PC-3 (cell line): ENCODE measurements at regions not wholly inside any gene's neighbourhood (a gene's known extent, or its start where the extent isn't known, plus 50 kb on each side); places are given as distances from the start of the nearest gene placed in this dataset.

Experiments used
- ATAC-seq: fragments of 200-7000 bp; cut with Tn5 transposase; 2 replicates; pipeline ENCODE4 v1.9.1; 2020; ENCODE audit warnings: mild to moderate bottlenecking, moderate library complexity
- BruUV-seq: library from RNA; stranded (reverse); fragments of 400-500 nt; replicated peaks from 2 replicates; lab custom pipeline; 2021; lab: Mats Ljungman, UMichigan
- CTCF ChIA-PET: fragments of 300-600 bp; sonication (Branson Sonifier 250); formaldehyde crosslinking; loops from one replicate; lab custom pipeline; 2022; ENCODE audit warnings: antibody characterized with exemption; lab: Charles Lee
- POLR2A ChIA-PET: fragments of 300-600 bp; sonication (Branson Sonifier 250); formaldehyde crosslinking; loops from one replicate; lab custom pipeline; 2022; ENCODE audit warnings: antibody characterized with exemption; ENCODE audit not compliant: unreplicated experiment; lab: Charles Lee
- DNase-seq: peaks from one replicate; pipeline ENCODE4 v3.0.0-alpha.2; 2015
- H2AFZ ChIP-seq: fragments of 300-600 bp; sonication (generic); 2 replicates; pipeline ENCODE4 v1.6.0; 2016; ENCODE audit warnings: antibody characterized with exemption, low read length
- H3F3A ChIP-seq: fragments of 300-600 bp; sonication (generic); one replicate; pipeline ENCODE4 v1.6.0; 2017; ENCODE audit warnings: antibody characterized with exemption, low read length, control low read depth, mild to moderate bottlenecking; ENCODE audit not compliant: unreplicated experiment
- H3K27ac ChIP-seq: fragments of 300-600 bp; sonication (generic); 2 replicates; pipeline ENCODE4 v1.5.1; 2016; ENCODE audit warnings: mild to moderate bottlenecking, low read length
- H3K27me3 ChIP-seq: fragments of 300-600 bp; sonication (generic); 2 replicates; pipeline ENCODE4 v1.6.1; 2016; ENCODE audit warnings: low read length, mixed read lengths
- H3K36me3 ChIP-seq: fragments of 300-600 bp; sonication (generic); 2 replicates; pipeline ENCODE4 v1.6.1; 2016; ENCODE audit warnings: low read depth, mixed run types, low read length, mixed read lengths
- H3K4me1 ChIP-seq: fragments of 300-600 bp; sonication (generic); 2 replicates; pipeline ENCODE4 v1.5.1; 2016; ENCODE audit warnings: low read length; ENCODE audit not compliant: insufficient read depth
- H3K4me2 ChIP-seq: fragments of 300-600 bp; sonication (generic); 2 replicates; pipeline ENCODE4 v1.6.0; 2016; ENCODE audit warnings: low read length
- H3K4me3 ChIP-seq: fragments of 300-600 bp; sonication (generic); 2 replicates; pipeline ENCODE4 v1.5.1; 2016; ENCODE audit warnings: mild to moderate bottlenecking, low read length, mixed read lengths
- H3K79me2 ChIP-seq: fragments of 300-600 bp; sonication (generic); 2 replicates; pipeline ENCODE4 v1.6.1; 2017; ENCODE audit warnings: low read length, mixed read lengths
- H3K9ac ChIP-seq: fragments of 300-600 bp; sonication (generic); 2 replicates; pipeline ENCODE4 v1.6.0; 2016; ENCODE audit warnings: mild to moderate bottlenecking, low read length
- H3K9me2 ChIP-seq: fragments of 300-600 bp; sonication (generic); replicated peaks from 2 replicates; pipeline ENCODE4 v1.6.1; 2016; ENCODE audit warnings: mixed run types, low read length, mixed read lengths
- H3K9me3 ChIP-seq: fragments of 300-600 bp; sonication (generic); 2 replicates; pipeline ENCODE4 v1.6.1; 2016; ENCODE audit warnings: low read length, mixed read lengths
- H4K20me1 ChIP-seq: fragments of 300-600 bp; sonication (generic); 2 replicates; pipeline ENCODE4 v1.6.1; 2016; ENCODE audit warnings: low read length, mixed read lengths
- CTCF ChIP-seq: fragments of 300-600 bp; sonication (generic); conservative IDR thresholded peaks from 2 replicates; pipeline ENCODE4 v1.5.1; 2017; ENCODE audit warnings: antibody characterized with exemption, low read depth, mild to moderate bottlenecking, low read length
- EZH2 ChIP-seq: fragments of 300-600 bp; sonication (generic); IDR thresholded peaks from one replicate; pipeline ENCODE4 v1.6.1; 2017; ENCODE audit warnings: antibody characterized with exemption, mild to moderate bottlenecking, low read length; ENCODE audit not compliant: unreplicated experiment
- EZH2phosphoT487 ChIP-seq: fragments of 300-600 bp; sonication (generic); IDR thresholded peaks from 2 replicates; pipeline ENCODE4 v1.6.1; 2018; ENCODE audit warnings: mild to moderate bottlenecking, antibody characterized with exemption, low read length, borderline replicate concordance
- intact Hi-C: fragments of 100-400 bp; cut with micrococcal nuclease; formaldehyde crosslinking; loops from 2 replicates; pipeline ENCODE4 v1.9.0; 2023

- H3F3A ChIP-seq = no peaks in the 10 kb centered on the region
- H2AFZ ChIP-seq = no peak overlapping the region
- no peak overlapping the region for H3K4me3 ChIP-seq
- H4K20me1 ChIP-seq = no peaks in the 10 kb centered on the region
- H3K36me3 ChIP-seq = no peaks in the 10 kb centered on the region
- no peak overlapping the region for H3K4me2 ChIP-seq
- H3K27ac ChIP-seq = no peak overlapping the region; the same call in 1 of the 2 replicates
- ChIA-PET CTCF (no interaction called here), POLR2A (no interaction called here)
- no peaks in the 10 kb centered on the region for H3K9me2 ChIP-seq
- H3K9me3 ChIP-seq = no peaks in the 10 kb centered on the region
- BruUV-seq = no TSS peak
- H3K27me3 ChIP-seq = no peaks in the 10 kb centered on the region
- intact Hi-C loops = no loop called here
- ATAC-seq (no peak), DNase-seq (no peak)
- TF ChIP-seq EZH2phosphoT487 (no peak), EZH2 (no peak), CTCF (no peak)
- H3K79me2 ChIP-seq = no peaks in the 10 kb centered on the region
- H3K9ac ChIP-seq = no peak overlapping the region
- H3K4me1 ChIP-seq = peaks cover 19% of the 10 kb centered on the region
These were observed 925.2 kb downstream of the TSN start for GRCh38 chr2:122680662-122681061.

GRCh38 chr2:122681626-122682025, 926.2 kb downstream of the TSN start:
- H2AFZ ChIP-seq = no peak overlapping the region
- H3K27me3 ChIP-seq = no peaks in the 10 kb centered on the region
- no peaks in the 10 kb centered on the region for H3K79me2 ChIP-seq
- ATAC-seq = peak; percentile 47
- ChIA-PET POLR2A (interaction anchor here (0.6 kb wide), 1 partner anchor 9 kb away, joined by 4 read pairs; no protein-coding TSS in a partner anchor), CTCF (no interaction called here)
- H3K9ac ChIP-seq = 0 out of 2 replicates have a peak overlapping the region, but pooled peaks have one; percentile 25
- no peak for TF ChIP-seq EZH2phosphoT487
- no peak for TF ChIP-seq CTCF
- no peak for TF ChIP-seq EZH2
- no peak overlapping the region for H3K4me2 ChIP-seq
- peak overlapping the region; percentile 80 for H3K27ac ChIP-seq
- no peaks in the 10 kb centered on the region for H3K9me2 ChIP-seq
- no peaks in the 10 kb centered on the region for H4K20me1 ChIP-seq
- H3K4me3 ChIP-seq = no peak overlapping the region
- BruUV-seq = no TSS peak
- H3K9me3 ChIP-seq = no peaks in the 10 kb centered on the region
- no peaks in the 10 kb centered on the region for H3F3A ChIP-seq
- peak; percentile 65 for DNase-seq
- H3K4me1 ChIP-seq = peaks cover 19% of the 10 kb centered on the region
- no peaks in the 10 kb centered on the region for H3K36me3 ChIP-seq
- intact Hi-C loops = no loop called here

- ATAC-seq (no peak), DNase-seq (no peak)
- no peak overlapping the region for H3K4me3 ChIP-seq
- intact Hi-C loops = no loop called here
- peak overlapping the region; percentile 80 for H3K27ac ChIP-seq
- H4K20me1 ChIP-seq = no peaks in the 10 kb centered on the region
- no peak overlapping the region for H2AFZ ChIP-seq
- no peaks in the 10 kb centered on the region for H3F3A ChIP-seq
- no peak for TF ChIP-seq CTCF
- no peak for TF ChIP-seq EZH2
- no peaks in the 10 kb centered on the region for H3K9me2 ChIP-seq
- POLR2A ChIA-PET = interaction anchor here (0.6 kb wide), 1 partner anchor 10 kb away, joined by 4 read pairs; no protein-coding TSS in a partner anchor
- H3K4me2 ChIP-seq = no peak overlapping the region; the same call in 1 of the 2 replicates
- no TSS peak for BruUV-seq
- no peaks in the 10 kb centered on the region for H3K9me3 ChIP-seq
- no peaks in the 10 kb centered on the region for H3K79me2 ChIP-seq
- H3K27me3 ChIP-seq = no peaks in the 10 kb centered on the region
- H3K36me3 ChIP-seq = no peaks in the 10 kb centered on the region
- CTCF ChIA-PET = no interaction called here
- peak overlapping the region; percentile 25 for H3K9ac ChIP-seq
- peaks cover 19% of the 10 kb centered on the region for H3K4me1 ChIP-seq
These were observed 926.9 kb downstream of the TSN start for GRCh38 chr2:122682356-122682755.
